ENCODE measurements at regions not wholly inside any gene's neighbourhood (a gene's known extent, or its start where the extent isn't known, plus 50 kb on each side); places are given as distances from the start of the nearest gene placed in this dataset.

DNA sequence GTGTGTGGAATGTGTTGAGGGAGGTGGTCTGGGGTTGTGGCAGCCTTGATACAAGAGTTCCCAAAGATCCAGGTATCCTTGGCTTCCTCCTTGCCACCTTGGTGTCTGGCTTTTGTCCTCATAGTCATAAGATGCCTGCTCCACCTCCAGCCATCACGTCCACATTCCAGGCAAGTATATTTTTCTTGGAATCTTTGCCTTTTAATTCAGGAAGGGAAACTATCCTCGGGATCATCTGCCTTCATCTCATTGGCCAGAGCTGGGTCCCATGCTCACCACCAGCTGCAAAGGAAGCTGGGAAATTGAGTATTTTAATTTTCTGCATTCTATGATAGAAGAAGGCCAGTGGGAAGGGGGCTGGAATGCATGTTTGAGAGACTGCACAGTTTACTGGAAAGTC lies 186.7 kb downstream of the C9orf50 start:
- WGBS, 5 donors: 44 to 58% (median 54%) methylated on average over 2 of the region's 2 CpGs
- Histone ChIP-seq H3K9me3 (no peaks in the 10 kb centered on the region), H3K4me1 (peaks cover 29 to 58% (median 40%) of the 10 kb centered on the region in 4 donors), H3K27ac (peak overlapping the region in 2 of 5 donors; percentile 14 to 78), H3K27me3 (peaks cover 0 to 32% (median 12%) of the 10 kb centered on the region in 3 donors), H3K4me3 (no peak overlapping the region), H3K36me3 (no peaks in the 10 kb centered on the region)
- DNase-seq: peak in 1 of 2 donors; percentile 24
- intact Hi-C loops (cut with DNase I; ENCODE audit: low total_unique reads): no loop called here
- no peak for TF ChIP-seq EP300 (IDR thresholded peaks at IDR 0.05)
- TF ChIP-seq, protein P1, sequence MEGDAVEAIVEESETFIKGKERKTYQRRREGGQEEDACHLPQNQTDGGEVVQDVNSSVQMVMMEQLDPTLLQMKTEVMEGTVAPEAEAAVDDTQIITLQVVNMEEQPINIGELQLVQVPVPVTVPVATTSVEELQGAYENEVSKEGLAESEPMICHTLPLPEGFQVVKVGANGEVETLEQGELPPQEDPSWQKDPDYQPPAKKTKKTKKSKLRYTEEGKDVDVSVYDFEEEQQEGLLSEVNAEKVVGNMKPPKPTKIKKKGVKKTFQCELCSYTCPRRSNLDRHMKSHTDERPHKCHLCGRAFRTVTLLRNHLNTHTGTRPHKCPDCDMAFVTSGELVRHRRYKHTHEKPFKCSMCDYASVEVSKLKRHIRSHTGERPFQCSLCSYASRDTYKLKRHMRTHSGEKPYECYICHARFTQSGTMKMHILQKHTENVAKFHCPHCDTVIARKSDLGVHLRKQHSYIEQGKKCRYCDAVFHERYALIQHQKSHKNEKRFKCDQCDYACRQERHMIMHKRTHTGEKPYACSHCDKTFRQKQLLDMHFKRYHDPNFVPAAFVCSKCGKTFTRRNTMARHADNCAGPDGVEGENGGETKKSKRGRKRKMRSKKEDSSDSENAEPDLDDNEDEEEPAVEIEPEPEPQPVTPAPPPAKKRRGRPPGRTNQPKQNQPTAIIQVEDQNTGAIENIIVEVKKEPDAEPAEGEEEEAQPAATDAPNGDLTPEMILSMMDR (IDR thresholded peaks at IDR 0.05): no peak
- TF ChIP-seq POLR2AphosphoS5 (IDR thresholded peaks at IDR 0.05): no peak
- TF ChIP-seq POLR2A (IDR thresholded peaks at IDR 0.05): no peak

DNA sequence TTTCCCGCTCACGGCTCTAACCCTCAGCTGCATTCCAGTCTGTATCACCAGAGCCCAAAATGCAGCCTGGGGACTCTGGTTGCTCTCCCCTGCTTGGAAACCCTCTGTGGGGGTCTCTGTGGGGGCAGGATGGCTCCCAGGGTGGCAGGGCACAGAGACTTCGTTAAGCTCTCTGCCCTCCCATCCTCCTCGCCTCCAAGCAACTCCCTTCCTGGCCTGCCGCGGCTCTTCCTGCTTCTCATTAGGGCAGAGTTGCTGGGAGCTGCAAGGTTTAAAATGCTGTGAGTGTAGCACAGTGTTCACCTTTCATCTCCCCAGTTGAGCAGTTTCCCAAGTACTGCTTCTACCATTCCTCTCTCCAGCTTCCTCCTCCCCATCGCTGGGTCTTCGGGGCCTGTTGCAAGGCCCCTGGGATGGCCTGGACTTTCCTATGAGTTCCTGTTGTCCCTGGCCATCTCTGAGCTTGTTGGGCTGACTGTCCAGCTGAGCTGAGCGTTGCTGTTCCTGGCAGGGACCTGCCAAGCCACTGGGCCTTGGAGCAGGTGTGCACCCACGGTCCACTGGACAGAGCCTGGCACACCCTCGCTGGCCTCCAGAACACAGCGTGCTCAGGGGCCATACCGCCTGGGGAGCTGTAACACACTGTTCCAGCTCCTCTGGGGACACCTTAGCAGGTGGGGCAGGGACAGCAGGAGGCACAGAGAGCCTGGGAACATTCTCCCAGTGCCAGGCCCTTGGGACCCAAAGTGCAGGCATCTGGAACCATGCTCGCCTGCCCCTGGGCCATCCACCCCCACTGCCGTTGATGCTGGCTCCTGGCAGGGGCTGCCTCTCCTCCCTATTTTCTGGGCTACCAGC lies 188.4 kb downstream of the C9orf50 start:
- intact Hi-C loops (cut with DNase I; ENCODE audit: low total_unique reads): no loop called here
- H3K27ac ChIP-seq: peak overlapping the region; percentile 52 to 78 (median 65)
- no peaks in the 10 kb centered on the region for H3K9me3 ChIP-seq
- H3K27me3 ChIP-seq: peaks cover 0 to 19% (median 8%) of the 10 kb centered on the region in 3 donors
- peaks cover 18 to 53% (median 30%) of the 10 kb centered on the region in 4 donors for H3K4me1 ChIP-seq
- peak; percentile 29 to 90 for DNase-seq
- TF ChIP-seq POLR2AphosphoS5 (IDR thresholded peaks at IDR 0.05): peak in 2 of 3 donors; percentile 62 to 81
- TF ChIP-seq, protein P1 (IDR thresholded peaks at IDR 0.05): no peak
- 39 to 56% (median 45%) methylated on average over 9 to 15 of the region's 15 CpGs for WGBS, 5 donors
- no peak overlapping the region for H3K4me3 ChIP-seq
- no peaks in the 10 kb centered on the region for H3K36me3 ChIP-seq

DNA sequence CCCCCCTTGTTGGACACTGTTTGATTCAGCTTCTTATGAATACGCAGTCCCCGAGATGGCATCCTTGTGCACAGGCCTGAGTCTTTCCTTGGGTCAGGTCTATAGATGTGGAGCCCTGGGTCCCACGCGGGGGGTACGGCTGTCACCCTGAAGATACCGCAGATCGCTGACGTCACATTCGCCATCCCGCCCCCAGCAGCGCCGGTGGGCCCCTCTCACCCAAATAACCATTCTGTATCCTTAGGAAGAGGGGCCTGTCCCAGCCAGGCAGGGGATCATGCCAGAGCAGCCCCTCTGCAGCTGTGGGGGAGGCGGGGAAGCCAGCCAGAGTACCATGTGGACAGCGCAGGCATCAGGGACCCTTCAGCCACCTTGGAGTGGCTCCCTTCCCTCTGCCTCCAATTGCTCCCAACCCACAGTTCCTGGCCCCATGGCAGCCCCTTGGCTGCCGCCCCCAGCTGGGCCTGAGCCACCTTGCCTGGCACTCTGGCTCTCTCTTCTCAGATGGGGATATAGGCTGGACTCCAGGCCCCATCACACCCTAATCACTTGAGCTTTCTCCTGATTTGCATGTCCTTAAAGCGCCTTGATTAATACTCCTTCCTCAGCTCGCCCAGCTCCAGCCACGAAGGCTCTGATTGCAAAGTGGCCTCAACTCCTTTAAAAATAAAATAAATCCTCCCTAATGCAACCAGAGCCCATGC lies 189.8 kb downstream of the C9orf50 start:
- Histone ChIP-seq H3K36me3 (no peaks in the 10 kb centered on the region), H3K27ac (peak overlapping the region in 2 of 5 donors; percentile 52 to 78), H3K4me1 (peaks cover 4 to 39% (median 16%) of the 10 kb centered on the region in 4 donors), H3K27me3 (peaks cover 0 to 5% (median 0%) of the 10 kb centered on the region in 3 donors), H3K9me3 (no peaks in the 10 kb centered on the region), H3K4me3 (no peak overlapping the region)
- no peak for DNase-seq
- WGBS, 5 donors: 77 to 91% (median 86%) methylated on average over 18 of the region's 18 CpGs
- TF ChIP-seq EP300 (IDR thresholded peaks at IDR 0.05) (no peak), POLR2A (IDR thresholded peaks at IDR 0.05) (no peak), POLR2AphosphoS5 (IDR thresholded peaks at IDR 0.05) (no peak)
- TF ChIP-seq, protein P1 (IDR thresholded peaks at IDR 0.05): no peak
- intact Hi-C loops (cut with DNase I; ENCODE audit: low total_unique reads): no loop called here

DNA sequence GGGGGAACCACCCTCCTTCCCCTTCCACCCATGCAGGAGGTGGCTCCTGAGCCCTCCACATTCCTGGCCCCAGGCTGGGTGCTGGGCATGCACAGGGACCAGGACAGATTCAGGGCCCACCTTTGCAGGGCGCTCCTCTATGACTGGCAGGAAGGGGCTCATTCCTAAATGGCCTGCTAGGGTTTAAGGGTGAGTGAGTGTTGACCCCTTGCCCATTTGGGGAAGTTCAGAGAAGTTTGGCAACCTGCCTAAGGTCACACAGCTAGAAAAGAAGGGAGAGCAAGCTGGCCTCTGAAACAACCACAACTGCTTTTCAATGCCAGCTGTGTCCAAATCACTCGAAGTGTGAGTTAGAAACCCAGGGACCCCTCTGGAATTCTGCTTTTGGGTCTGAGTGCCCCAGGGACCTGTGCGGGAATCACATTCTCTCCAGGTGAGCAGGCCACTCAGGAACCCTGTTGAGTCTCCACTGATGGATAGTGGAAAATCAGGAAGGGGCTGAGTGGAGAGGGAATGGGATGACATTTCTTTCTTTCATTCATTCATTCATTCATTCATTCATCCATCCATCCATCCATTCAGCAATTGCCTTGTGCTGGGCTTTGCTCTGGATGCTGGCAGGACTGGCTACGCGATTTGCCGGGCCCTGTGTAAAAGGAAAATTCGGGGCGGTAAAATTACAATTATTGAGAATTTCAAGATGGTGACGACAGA lies 191.9 kb downstream of the C9orf50 start:
- no peaks in the 10 kb centered on the region for H3K36me3 ChIP-seq
- H3K27ac ChIP-seq: no peak overlapping the region
- no peak overlapping the region for H3K4me3 ChIP-seq
- DNase-seq: no peak
- intact Hi-C loops (cut with DNase I; ENCODE audit: low total_unique reads): no loop called here
- H3K27me3 ChIP-seq: no peaks in the 10 kb centered on the region
- peaks cover 0 to 29% (median 10%) of the 10 kb centered on the region in 4 donors for H3K4me1 ChIP-seq
- 72 to 85% (median 82%) methylated on average over 9 of the region's 9 CpGs for WGBS, 5 donors
- no peak for TF ChIP-seq POLR2A (IDR thresholded peaks at IDR 0.05)
- no peak for TF ChIP-seq EP300 (IDR thresholded peaks at IDR 0.05)
- TF ChIP-seq, protein P1 (IDR thresholded peaks at IDR 0.05): no peak
- H3K9me3 ChIP-seq: no peaks in the 10 kb centered on the region
